ENCODE measurements at regions not wholly inside any gene's neighbourhood (a gene's known extent, or its start where the extent isn't known, plus 50 kb on each side); places are given as distances from the start of the nearest gene placed in this dataset.

GRCh38 chr5:105740242-105740641 is 1930.5 kb downstream of the EFNA5 start:
- Histone ChIP-seq H3K9ac (ENCODE audit: low read length) (no peak overlapping the region), H3K9me3 (ENCODE audit: low read length) (no peaks in the 10 kb centered on the region), H3F3A (ENCODE audit: insufficient read depth, low read length) (no peaks in the 10 kb centered on the region), H4K20me1 (ENCODE audit: insufficient read depth, low read length) (no peaks in the 10 kb centered on the region), H3K79me2 (ENCODE audit: insufficient read depth, low read length) (no peaks in the 10 kb centered on the region), H2AFZ (ENCODE audit: low read length) (no peak overlapping the region), H3K4me1 (ENCODE audit: insufficient read depth, low read length, severe bottlenecking) (no peaks in the 10 kb centered on the region), H3K4me3 (ENCODE audit: low read depth, low read length, poor library complexity, severe bottlenecking) (no peak overlapping the region), H3K27ac (ENCODE audit: low read depth, low read length, poor library complexity, severe bottlenecking) (no peak overlapping the region), H3K27me3 (ENCODE audit: insufficient read depth, low read length) (no peaks in the 10 kb centered on the region), H3K4me2 (ENCODE audit: low read length) (no peak overlapping the region), H3K36me3 (ENCODE audit: insufficient read depth, low read length) (no peaks in the 10 kb centered on the region), H3K9me2 (ENCODE audit: low read depth, low read length) (no peaks in the 10 kb centered on the region)
- no peak for TF ChIP-seq CTCF (IDR thresholded peaks at IDR 0.05; ENCODE audit: low read length)
- no peak for TF ChIP-seq EZH2 (IDR thresholded peaks at IDR 0.05; ENCODE audit: borderline replicate concordance, low read length)

- Histone ChIP-seq H3K4me2 (ENCODE audit: low read length) (no peak overlapping the region), H4K20me1 (ENCODE audit: insufficient read depth, low read length) (no peaks in the 10 kb centered on the region), H3K9ac (ENCODE audit: low read length) (no peak overlapping the region), H3K4me1 (ENCODE audit: insufficient read depth, low read length, severe bottlenecking) (no peaks in the 10 kb centered on the region), H3K9me2 (ENCODE audit: low read depth, low read length) (no peaks in the 10 kb centered on the region), H3K27ac (ENCODE audit: low read depth, low read length, poor library complexity, severe bottlenecking) (no peak overlapping the region), H3K4me3 (ENCODE audit: low read depth, low read length, poor library complexity, severe bottlenecking) (no peak overlapping the region), H3K36me3 (ENCODE audit: insufficient read depth, low read length) (no peaks in the 10 kb centered on the region), H3K9me3 (ENCODE audit: low read length) (no peaks in the 10 kb centered on the region), H3K27me3 (ENCODE audit: insufficient read depth, low read length) (no peaks in the 10 kb centered on the region), H3F3A (ENCODE audit: insufficient read depth, low read length) (no peaks in the 10 kb centered on the region), H3K79me2 (ENCODE audit: insufficient read depth, low read length) (no peaks in the 10 kb centered on the region), H2AFZ (ENCODE audit: low read length) (no peak overlapping the region)
- TF ChIP-seq EZH2 (IDR thresholded peaks at IDR 0.05; ENCODE audit: borderline replicate concordance, low read length): no peak
- no peak for TF ChIP-seq CTCF (IDR thresholded peaks at IDR 0.05; ENCODE audit: low read length)
Observed at GRCh38 chr5:105739732-105740131, 1931.0 kb downstream of the EFNA5 start.

- no peak overlapping the region for H3K4me2 ChIP-seq (ENCODE audit: low read length)
- H3K9ac ChIP-seq (ENCODE audit: low read length): no peak overlapping the region
- no peaks in the 10 kb centered on the region for H3K9me2 ChIP-seq (ENCODE audit: low read depth, low read length)
- H2AFZ ChIP-seq (ENCODE audit: low read length): no peak overlapping the region
- H3K4me3 ChIP-seq (ENCODE audit: low read depth, low read length, poor library complexity, severe bottlenecking): no peak overlapping the region
- H3F3A ChIP-seq (ENCODE audit: insufficient read depth, low read length): no peaks in the 10 kb centered on the region
- H3K27me3 ChIP-seq (ENCODE audit: insufficient read depth, low read length): no peaks in the 10 kb centered on the region
- no peak for TF ChIP-seq EZH2 (IDR thresholded peaks at IDR 0.05; ENCODE audit: borderline replicate concordance, low read length)
- no peak for TF ChIP-seq CTCF (IDR thresholded peaks at IDR 0.05; ENCODE audit: low read length)
- H3K9me3 ChIP-seq (ENCODE audit: low read length): no peaks in the 10 kb centered on the region
- H3K36me3 ChIP-seq (ENCODE audit: insufficient read depth, low read length): no peaks in the 10 kb centered on the region
- H3K79me2 ChIP-seq (ENCODE audit: insufficient read depth, low read length): no peaks in the 10 kb centered on the region
- H3K4me1 ChIP-seq (ENCODE audit: insufficient read depth, low read length, severe bottlenecking): no peaks in the 10 kb centered on the region
- no peak overlapping the region for H3K27ac ChIP-seq (ENCODE audit: low read depth, low read length, poor library complexity, severe bottlenecking)
- no peaks in the 10 kb centered on the region for H4K20me1 ChIP-seq (ENCODE audit: insufficient read depth, low read length)
Observed at GRCh38 chr5:105735704-105736103, 1935.0 kb downstream of the EFNA5 start.
